Type B pancreatic cell (in vitro differentiated cells): ENCODE measurements at regions not wholly inside any gene's neighbourhood (a gene's known extent, or its start where the extent isn't known, plus 50 kb on each side); places are given as distances from the start of the nearest gene placed in this dataset.
"Not testable (repeated sequence)": the region's sequence is repeated elsewhere in the genome, so short reads cannot be mapped to it uniquely, and the experiment has no call there.

Experiments used
- DNase-seq: peaks from one replicate; pipeline ENCODE4 v3.0.0; 2021; ENCODE audit warnings: mixed read lengths; ENCODE audit not compliant: unreplicated experiment; ENCODE audit errors: extremely low spot score
- H3K27ac Mint-ChIP-seq: 2 replicates; pipeline ENCODE4 v1.8.0; 2021; ENCODE audit warnings: mild to moderate bottlenecking, mixed read lengths
- H3K27me3 Mint-ChIP-seq: 2 replicates; pipeline ENCODE4 v1.8.0; 2021; ENCODE audit warnings: mixed read lengths
- H3K36me3 Mint-ChIP-seq: 2 replicates; pipeline ENCODE4 v1.8.0; 2021; ENCODE audit warnings: mixed read lengths
- H3K4me1 Mint-ChIP-seq: one replicate; pipeline ENCODE4 v1.8.0; 2021; ENCODE audit warnings: mixed read lengths; ENCODE audit not compliant: unreplicated experiment
- H3K4me3 Mint-ChIP-seq: 2 replicates; pipeline ENCODE4 v1.8.0; 2021; ENCODE audit warnings: mild to moderate bottlenecking, mixed read lengths
- H3K9me3 Mint-ChIP-seq: 2 replicates; pipeline ENCODE4 v1.8.0; 2021; ENCODE audit warnings: mixed read lengths
- TF ChIP-seq, protein P1 (sequence below): fragments of 200-600 bp; sonication (generic); conservative IDR thresholded peaks from 2 replicates; pipeline ENCODE4 v1.5.0; 2021; ENCODE audit warnings: antibody characterized with exemption, mild to moderate bottlenecking

DNA sequence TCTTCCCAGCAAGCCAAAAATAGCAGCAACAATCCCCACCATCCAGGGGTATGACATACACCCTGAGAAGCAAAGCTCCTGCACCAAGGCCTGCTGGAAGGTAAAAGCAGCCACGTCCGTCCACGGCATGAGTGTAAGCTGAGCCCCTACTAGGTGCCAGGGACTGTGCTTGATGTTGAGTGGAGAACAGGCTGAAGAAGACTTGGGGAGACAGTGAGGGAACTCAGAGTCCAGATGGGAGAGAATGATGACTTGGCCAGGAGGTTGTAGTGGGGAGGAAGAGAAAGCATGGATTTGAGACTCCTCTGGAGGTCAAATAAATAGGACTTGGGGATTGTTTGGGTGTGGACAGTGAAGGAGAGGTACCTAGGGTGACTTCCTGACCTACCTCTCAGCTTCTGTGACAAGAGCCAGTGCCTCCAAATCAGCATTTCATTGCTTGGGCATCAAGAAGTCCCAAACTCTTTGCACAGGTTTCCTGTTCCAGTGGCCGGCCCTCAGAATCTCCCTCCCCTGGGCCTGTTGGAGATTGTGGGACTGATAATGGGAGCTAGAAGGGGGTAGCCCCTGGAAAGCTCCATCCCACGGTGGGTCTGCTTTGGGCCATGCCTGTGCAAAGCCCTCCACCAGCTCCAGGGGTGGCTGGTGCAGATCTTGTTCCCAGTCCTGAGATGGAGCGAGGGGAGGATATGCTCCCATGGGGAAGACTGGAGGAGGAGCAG, 58.3 kb upstream of the ADAMTS2 start:
- TF ChIP-seq, protein P1, sequence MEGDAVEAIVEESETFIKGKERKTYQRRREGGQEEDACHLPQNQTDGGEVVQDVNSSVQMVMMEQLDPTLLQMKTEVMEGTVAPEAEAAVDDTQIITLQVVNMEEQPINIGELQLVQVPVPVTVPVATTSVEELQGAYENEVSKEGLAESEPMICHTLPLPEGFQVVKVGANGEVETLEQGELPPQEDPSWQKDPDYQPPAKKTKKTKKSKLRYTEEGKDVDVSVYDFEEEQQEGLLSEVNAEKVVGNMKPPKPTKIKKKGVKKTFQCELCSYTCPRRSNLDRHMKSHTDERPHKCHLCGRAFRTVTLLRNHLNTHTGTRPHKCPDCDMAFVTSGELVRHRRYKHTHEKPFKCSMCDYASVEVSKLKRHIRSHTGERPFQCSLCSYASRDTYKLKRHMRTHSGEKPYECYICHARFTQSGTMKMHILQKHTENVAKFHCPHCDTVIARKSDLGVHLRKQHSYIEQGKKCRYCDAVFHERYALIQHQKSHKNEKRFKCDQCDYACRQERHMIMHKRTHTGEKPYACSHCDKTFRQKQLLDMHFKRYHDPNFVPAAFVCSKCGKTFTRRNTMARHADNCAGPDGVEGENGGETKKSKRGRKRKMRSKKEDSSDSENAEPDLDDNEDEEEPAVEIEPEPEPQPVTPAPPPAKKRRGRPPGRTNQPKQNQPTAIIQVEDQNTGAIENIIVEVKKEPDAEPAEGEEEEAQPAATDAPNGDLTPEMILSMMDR, result no peak

DNA sequence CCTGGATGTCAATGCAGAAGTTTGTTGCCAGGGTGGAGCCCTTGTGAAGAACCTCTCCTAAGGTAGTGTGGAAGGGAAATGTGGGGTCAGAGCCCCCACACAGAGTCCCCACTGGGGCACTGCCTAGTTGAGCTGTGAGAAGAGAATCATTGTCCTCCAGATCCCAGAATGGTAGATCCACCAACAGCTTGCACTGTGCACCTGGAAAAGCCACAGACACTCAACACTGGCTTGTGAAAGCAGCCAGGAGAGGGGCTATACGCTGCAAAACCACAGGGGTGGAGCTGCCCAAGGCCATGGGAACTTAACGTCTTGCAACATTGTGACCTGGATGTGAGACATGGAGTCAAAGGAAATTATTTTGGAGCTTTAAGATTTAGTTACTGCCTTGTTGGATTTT, 55.2 kb upstream of the ADAMTS2 start:
- not testable (repeated sequence) for H3K36me3 Mint-ChIP-seq, H3K4me3 Mint-ChIP-seq, H3K4me1 Mint-ChIP-seq, H3K27me3 Mint-ChIP-seq, H3K27ac Mint-ChIP-seq
- peaks cover 13% of the 10 kb centered on the region for H3K9me3 Mint-ChIP-seq
- peak; percentile 39 for DNase-seq

More for the DNA sequence above, 58.3 kb upstream of the ADAMTS2 start:
- Mint-ChIP-seq H3K4me3 (no peak overlapping the region), H3K27ac (no peak overlapping the region), H3K9me3 (peaks cover 7% of the 10 kb centered on the region), H3K27me3 (peaks cover 3% of the 10 kb centered on the region), H3K4me1 (peaks cover 10% of the 10 kb centered on the region), H3K36me3 (peaks cover 3% of the 10 kb centered on the region)
- DNase-seq, result peak; percentile 62

DNA sequence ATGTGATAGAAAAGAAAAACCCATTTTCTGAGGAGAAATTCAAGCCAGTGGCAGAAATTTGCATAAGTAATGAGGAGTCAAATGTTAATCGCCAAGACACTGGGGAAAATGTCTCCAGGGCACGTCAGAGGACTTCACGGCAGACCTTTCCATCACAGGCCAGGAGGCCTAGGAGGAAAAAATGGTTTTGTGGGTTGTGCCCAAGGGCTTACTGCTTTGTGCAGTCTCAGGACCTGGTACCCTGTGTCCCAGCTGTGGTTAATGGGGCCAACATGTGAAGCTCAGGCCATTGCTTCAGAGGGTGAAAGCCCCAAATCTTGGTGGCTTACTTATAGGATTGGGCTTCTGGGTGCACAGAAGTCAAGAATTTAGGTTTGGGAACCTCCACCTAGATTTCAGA, 54.8 kb upstream of the ADAMTS2 start:
- peak; percentile 11 for DNase-seq
- H3K36me3 Mint-ChIP-seq, result peaks cover 3% of the 10 kb centered on the region
- H3K27ac Mint-ChIP-seq, result no peak overlapping the region
- H3K27me3 Mint-ChIP-seq, result no peaks in the 10 kb centered on the region
- TF ChIP-seq, protein P1, result no peak
- no peak overlapping the region for H3K4me3 Mint-ChIP-seq
- no peaks in the 10 kb centered on the region for H3K4me1 Mint-ChIP-seq
- peaks cover 13% of the 10 kb centered on the region for H3K9me3 Mint-ChIP-seq

DNA sequence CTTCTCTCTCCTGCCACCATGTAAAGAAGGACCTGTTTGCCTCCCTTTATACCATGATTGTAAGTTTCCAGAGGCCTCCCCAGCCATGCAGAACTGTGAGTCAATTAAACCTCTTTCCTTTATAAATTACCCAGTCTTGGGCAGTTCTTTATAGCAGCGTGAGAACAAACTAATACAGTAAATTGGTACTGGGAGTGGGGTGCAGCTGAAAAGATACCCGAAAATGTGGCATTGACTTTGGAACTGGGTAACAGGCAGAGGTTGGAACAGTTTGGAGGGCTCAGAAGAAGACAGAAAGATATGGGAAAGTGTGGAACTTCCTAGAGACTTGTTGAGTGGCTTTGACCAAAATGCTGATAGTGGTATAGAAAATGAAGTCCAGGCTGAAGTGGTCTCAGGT, 54.1 kb upstream of the ADAMTS2 start:
- H3K4me1 Mint-ChIP-seq, H3K27me3 Mint-ChIP-seq, H3K36me3 Mint-ChIP-seq, DNase-seq, H3K27ac Mint-ChIP-seq, H3K4me3 Mint-ChIP-seq: not testable (repeated sequence)
- peaks cover 13% of the 10 kb centered on the region for H3K9me3 Mint-ChIP-seq

DNA sequence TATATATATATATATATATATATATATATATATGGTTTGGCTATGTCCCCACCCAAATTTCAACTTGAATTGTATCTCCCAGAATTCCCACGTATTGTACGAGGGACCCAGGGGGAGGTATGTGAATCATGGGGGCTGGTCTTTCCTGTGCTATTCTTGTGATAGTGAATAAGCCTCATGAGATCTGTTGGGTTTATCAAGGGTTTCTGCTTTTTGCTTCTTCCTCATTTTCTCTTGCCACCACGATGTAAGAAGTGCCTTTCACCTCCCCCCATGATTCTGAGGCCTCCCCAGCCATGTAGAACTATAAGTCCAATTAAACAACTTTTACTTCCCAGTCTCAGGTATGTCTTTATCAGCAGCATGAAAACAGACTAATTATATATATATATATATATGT, 52.3 kb upstream of the ADAMTS2 start:
- Mint-ChIP-seq H3K9me3 (peaks cover 18% of the 10 kb centered on the region), H3K27ac (no peak overlapping the region), H3K4me3 (no peak overlapping the region), H3K27me3 (no peaks in the 10 kb centered on the region), H3K4me1 (no peaks in the 10 kb centered on the region), H3K36me3 (peaks cover 3% of the 10 kb centered on the region)
- TF ChIP-seq, protein P1, result no peak
- DNase-seq, result peak; percentile 7
